ENCODE measurements at regions not wholly inside any gene's neighbourhood (a gene's known extent, or its start where the extent isn't known, plus 50 kb on each side); places are given as distances from the start of the nearest gene placed in this dataset.

GRCh38 chr7:86963599-86964230, 95.7 kb downstream of the ELAPOR2 start:
- H3K4me3 ChIP-seq (ENCODE audit: low read depth, low read length), result no peak overlapping the region
- DNase-seq (ENCODE audit: low read depth), result peak; percentile 51
- TF ChIP-seq, protein P1, sequence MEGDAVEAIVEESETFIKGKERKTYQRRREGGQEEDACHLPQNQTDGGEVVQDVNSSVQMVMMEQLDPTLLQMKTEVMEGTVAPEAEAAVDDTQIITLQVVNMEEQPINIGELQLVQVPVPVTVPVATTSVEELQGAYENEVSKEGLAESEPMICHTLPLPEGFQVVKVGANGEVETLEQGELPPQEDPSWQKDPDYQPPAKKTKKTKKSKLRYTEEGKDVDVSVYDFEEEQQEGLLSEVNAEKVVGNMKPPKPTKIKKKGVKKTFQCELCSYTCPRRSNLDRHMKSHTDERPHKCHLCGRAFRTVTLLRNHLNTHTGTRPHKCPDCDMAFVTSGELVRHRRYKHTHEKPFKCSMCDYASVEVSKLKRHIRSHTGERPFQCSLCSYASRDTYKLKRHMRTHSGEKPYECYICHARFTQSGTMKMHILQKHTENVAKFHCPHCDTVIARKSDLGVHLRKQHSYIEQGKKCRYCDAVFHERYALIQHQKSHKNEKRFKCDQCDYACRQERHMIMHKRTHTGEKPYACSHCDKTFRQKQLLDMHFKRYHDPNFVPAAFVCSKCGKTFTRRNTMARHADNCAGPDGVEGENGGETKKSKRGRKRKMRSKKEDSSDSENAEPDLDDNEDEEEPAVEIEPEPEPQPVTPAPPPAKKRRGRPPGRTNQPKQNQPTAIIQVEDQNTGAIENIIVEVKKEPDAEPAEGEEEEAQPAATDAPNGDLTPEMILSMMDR (IDR thresholded peaks at IDR 0.05; ENCODE audit: insufficient read depth, low read length), result no peak

- no peak overlapping the region for H3K4me3 ChIP-seq (ENCODE audit: low read depth, low read length)
- DNase-seq (ENCODE audit: low read depth), result no peak
- TF ChIP-seq, protein P1 (IDR thresholded peaks at IDR 0.05; ENCODE audit: insufficient read depth, low read length), result no peak
These were observed 96.8 kb downstream of the ELAPOR2 start for GRCh38 chr7:86962623-86963022.

DNA sequence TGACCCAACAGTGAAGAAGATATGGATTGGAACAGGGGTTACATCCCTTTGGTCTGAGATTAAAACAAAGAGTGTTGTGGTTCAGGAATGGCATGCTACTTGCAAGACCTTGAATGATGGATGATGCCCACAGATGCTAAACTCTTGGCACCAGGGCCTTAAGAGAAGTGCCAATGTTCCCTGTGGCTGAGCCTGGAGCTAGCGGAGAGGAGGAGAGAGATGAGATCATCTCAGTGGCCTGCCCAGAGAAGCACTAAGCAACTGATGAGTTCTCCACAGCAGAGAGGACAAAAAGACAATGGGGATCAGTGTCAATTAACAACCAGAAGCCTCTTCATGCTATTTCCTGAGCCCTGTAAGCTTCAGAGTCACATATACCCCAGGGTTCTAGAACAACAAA, 97.8 kb downstream of the ELAPOR2 start:
- no peak overlapping the region for H3K4me3 ChIP-seq (ENCODE audit: low read depth, low read length)
- peak; percentile 29 for DNase-seq (ENCODE audit: low read depth)
- TF ChIP-seq, protein P1 (IDR thresholded peaks at IDR 0.05; ENCODE audit: insufficient read depth, low read length), result no peak

DNA sequence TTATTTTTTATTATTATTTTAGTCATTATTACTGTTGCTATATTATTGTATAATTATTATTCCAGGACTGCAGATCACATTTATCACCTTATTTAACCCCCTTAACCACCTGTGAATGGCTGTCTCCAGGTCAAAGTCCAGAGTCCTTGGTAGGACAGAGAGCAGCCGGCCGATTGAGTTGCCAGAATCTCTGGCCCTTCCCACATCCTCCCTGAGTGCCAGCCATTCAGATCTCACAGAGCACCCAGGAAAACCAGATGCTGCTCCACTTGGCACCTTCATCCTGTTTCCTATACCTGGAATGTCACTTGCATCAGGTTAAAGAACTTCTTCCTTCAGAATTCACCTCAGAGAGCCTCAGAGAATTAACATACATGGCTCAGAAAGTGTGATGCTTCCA, 101.1 kb downstream of the ELAPOR2 start:
- no peak overlapping the region for H3K4me3 ChIP-seq (ENCODE audit: low read depth, low read length)
- TF ChIP-seq, protein P1 (IDR thresholded peaks at IDR 0.05; ENCODE audit: insufficient read depth, low read length), result no peak
- DNase-seq (ENCODE audit: low read depth), result no peak

DNA sequence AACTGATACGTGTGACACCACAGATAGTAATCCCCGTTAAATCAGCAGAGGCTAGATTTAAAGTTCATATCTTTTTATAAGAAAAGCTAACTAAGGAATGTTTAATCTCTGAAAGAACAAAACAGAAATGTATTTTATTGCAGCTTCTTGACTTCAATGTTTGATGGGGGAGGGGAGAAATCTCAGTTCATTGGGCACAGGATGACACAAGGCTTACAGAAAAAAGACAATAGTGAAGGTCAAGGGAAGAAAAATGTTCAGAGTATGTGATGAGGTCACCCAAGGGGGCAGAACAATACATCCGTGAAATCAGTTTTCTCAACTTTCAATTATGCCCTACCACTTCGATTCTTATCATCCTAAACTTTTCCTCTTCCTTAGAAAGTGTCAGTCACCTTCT, 102.9 kb downstream of the ELAPOR2 start:
- TF ChIP-seq, protein P1 (IDR thresholded peaks at IDR 0.05; ENCODE audit: insufficient read depth, low read length), result no peak
- H3K4me3 ChIP-seq (ENCODE audit: low read depth, low read length), result no peak overlapping the region
- DNase-seq (ENCODE audit: low read depth), result no peak

GRCh38 chr7:86955895-86956503, 103.5 kb downstream of the ELAPOR2 start:
- TF ChIP-seq, protein P1 (IDR thresholded peaks at IDR 0.05; ENCODE audit: insufficient read depth, low read length), result no peak
- no peak for DNase-seq (ENCODE audit: low read depth)
- H3K4me3 ChIP-seq (ENCODE audit: low read depth, low read length), result no peak overlapping the region
